GM12878 (cell line): ENCODE measurements at regions not wholly inside any gene's neighbourhood (a gene's known extent, or its start where the extent isn't known, plus 50 kb on each side); places are given as distances from the start of the nearest gene placed in this dataset.

Source experiments
- ATAC-seq: fragments of 200-7000 bp; cut with Tn5 transposase; 3 replicates; pipeline ENCODE4 v1.9.1; 2020; ENCODE audit warnings: mild to moderate bottlenecking, moderate library complexity
- BruUV-seq: library from RNA; stranded (reverse); fragments of 400-500 nt; replicated peaks from 2 replicates; lab custom pipeline; 2021; lab: Mats Ljungman, UMichigan
- CTCF ChIA-PET: fragments of 300-600 bp; sonication (Branson Sonifier 250); formaldehyde crosslinking; extraction: SDS; loops from one replicate; lab custom pipeline; 2021; ENCODE audit warnings: inconsistent platforms; lab: Yijun Ruan, JAX
- POLR2A ChIA-PET: fragments of 350-600 bp; formaldehyde crosslinking; extraction: SDS; loops from one replicate; lab custom pipeline; 2021; ENCODE audit warnings: inconsistent platforms; lab: Charles Lee
- RAD21 ChIA-PET: fragments of 300-600 bp; sonication (Branson Sonifier 250); formaldehyde crosslinking; loops from one replicate; lab custom pipeline; 2023; ENCODE audit warnings: antibody characterized with exemption; ENCODE audit not compliant: unreplicated experiment; lab: Charles Lee
- SMC1A ChIA-PET: fragments of 300-600 bp; sonication (Branson Sonifier 250); formaldehyde crosslinking; loops from one replicate; lab custom pipeline; 2023; ENCODE audit not compliant: unreplicated experiment, uncharacterized antibody; lab: Charles Lee
- DNase-seq: peaks from one replicate; pipeline ENCODE4 v3.0.0-alpha.2; 2011; ENCODE audit warnings: low read depth, low spot score
- FAIRE-seq: peaks from 3 replicates; lab custom pipeline; 2011; peaks lifted over from hg19 to GRCh38; lab: Jason Lieb, UNC
- H2AFZ ChIP-seq: 2 replicates; pipeline ENCODE4 v1.6.0; 2011; ENCODE audit warnings: low read depth, low read length, control low read depth; ENCODE audit not compliant: control insufficient read depth
- H3K27ac ChIP-seq: 2 replicates; pipeline ENCODE4 v1.5.1; 2011; ENCODE audit warnings: control low read depth; ENCODE audit not compliant: control insufficient read depth, insufficient read depth
- H3K27me3 ChIP-seq, 2 experiments: replicated peaks in 1 of 2; 2 replicates each; pipeline versions ENCODE4 v1.6.0 to v1.6.1; 2011; ENCODE audit warnings: low read length in 1 of 2; ENCODE audit not compliant: control insufficient read depth in 2 of 2, insufficient read depth in 2 of 2
- H3K36me3 ChIP-seq, 2 experiments: 2 replicates each; pipeline ENCODE4 v1.5.1; 2011; ENCODE audit warnings: low read length in 1 of 2; ENCODE audit not compliant: control insufficient read depth in 2 of 2, insufficient read depth in 2 of 2
- H3K4me1 ChIP-seq: 2 replicates; pipeline ENCODE4 v1.6.1; 2011; ENCODE audit warnings: mild to moderate bottlenecking, low read length, moderate library complexity, mixed read lengths; ENCODE audit not compliant: control insufficient read depth, insufficient read depth
- H3K4me2 ChIP-seq: 2 replicates; pipeline ENCODE4 v1.6.0; 2011; ENCODE audit warnings: control low read depth; ENCODE audit not compliant: control insufficient read depth, insufficient read depth
- H3K4me3 ChIP-seq: fragments of 200-600 bp; sonication (generic); 2 replicates; pipeline ENCODE4 v1.5.1; 2016
- H3K79me2 ChIP-seq: 2 replicates; pipeline ENCODE4 v1.6.0; 2011; ENCODE audit warnings: low read length; ENCODE audit not compliant: control insufficient read depth, insufficient read depth
- H3K9ac ChIP-seq: 2 replicates; pipeline ENCODE4 v1.8.0; 2011; ENCODE audit warnings: low read length, control low read depth, mixed read lengths; ENCODE audit not compliant: control insufficient read depth, insufficient read depth
- H3K9me3 ChIP-seq: replicated peaks from 3 replicates; pipeline ENCODE4 v1.5.1; 2011; ENCODE audit warnings: mild to moderate bottlenecking, low read length; ENCODE audit not compliant: control insufficient read depth, insufficient read depth
- H4K20me1 ChIP-seq: 2 replicates; pipeline ENCODE4 v1.6.0; 2011; ENCODE audit not compliant: control insufficient read depth, insufficient read depth
- BCLAF1 ChIP-seq: fragments of 450-650 bp; IDR thresholded peaks from 2 replicates; pipeline ENCODE4 v1.6.1; 2017; ENCODE audit warnings: antibody characterized with exemption, mild to moderate bottlenecking, moderate library complexity
- CEBPZ ChIP-seq: fragments of 150-350 bp; IDR thresholded peaks from 2 replicates; pipeline ENCODE4 v1.6.1; 2016; ENCODE audit warnings: low read depth, low read length
- MEF2A ChIP-seq: IDR thresholded peaks from 2 replicates; pipeline ENCODE4 v1.6.1; 2011; ENCODE audit warnings: low read depth, mild to moderate bottlenecking, low read length, moderate library complexity; ENCODE audit not compliant: insufficient read depth
- WGBS: methylation state at CpG from one replicate; pipeline ENCODE4 v1.1.6; 2016; ENCODE audit warnings: low lambda C conversion rate; ENCODE audit not compliant: insufficient replicate concordance, insufficient coverage; ENCODE audit errors: missing lambda C conversion rate; 5-methylcytosine and 5-hydroxymethylcytosine counted together
- in situ Hi-C: fragments of 300-500 bp; cut with MboI; formaldehyde crosslinking; loops from 9 replicates; pipeline ENCODE4 v1.14.3; 2018; ENCODE audit warnings: mixed read lengths
- intact Hi-C: fragments of 100-400 bp; cut with micrococcal nuclease; formaldehyde crosslinking; loops from one replicate; pipeline ENCODE4 v1.14.2; 2022; ENCODE audit not compliant: unreplicated experiment
- TF ChIP-seq, protein P1 (sequence below): IDR thresholded peaks from 2 replicates; pipeline ENCODE4 v1.6.1; 2012; ENCODE audit warnings: low read length, inconsistent platforms
- TF ChIP-seq, protein P2 (sequence below): IDR thresholded peaks from 2 replicates; pipeline ENCODE4 v1.6.1; 2011; ENCODE audit warnings: low read depth, low read length, improper control_type of control experiment, borderline replicate concordance

DNA sequence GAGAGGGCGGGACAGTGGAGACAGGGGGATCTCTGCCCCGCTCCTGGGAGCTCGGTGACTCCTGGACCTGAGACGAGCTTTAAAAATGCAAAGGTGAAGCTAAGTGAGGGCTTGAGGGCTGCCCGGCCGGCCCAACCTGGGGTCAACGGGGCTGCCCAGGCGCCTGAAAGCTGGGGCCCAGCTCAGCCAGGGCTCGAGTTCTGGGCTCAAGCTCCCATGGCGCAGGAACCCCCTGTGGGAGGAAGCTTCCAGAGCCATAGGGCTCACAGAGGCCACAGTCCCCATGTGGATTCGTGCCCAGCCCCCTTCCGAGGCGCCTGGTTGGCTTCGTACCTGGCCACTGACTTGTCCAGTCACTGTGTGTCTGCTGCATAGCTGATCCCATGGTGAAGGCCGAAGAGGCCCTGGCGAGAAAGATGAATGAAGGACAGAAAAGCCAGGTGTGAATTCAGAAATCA lies 75.8 kb upstream of the GSE1 start (continued):
- no peak for TF ChIP-seq BCLAF1
- TF ChIP-seq MEF2A = no peak

- SMC1A ChIA-PET = no interaction called here
- intact Hi-C loops (no loop called here), in situ Hi-C loops (no loop called here)
- RAD21 ChIA-PET = no interaction called here
- Histone ChIP-seq H4K20me1 (no peaks in the 10 kb centered on the region), H3K27ac (no peak overlapping the region), H3K27me3 (no peaks in the 10 kb centered on the region; a peak in 1 of 4 replicates), H3K9ac (no peak overlapping the region), H3K4me2 (no peak overlapping the region), H2AFZ (no peak overlapping the region), H3K79me2 (no peaks in the 10 kb centered on the region), H3K4me3 (no peak overlapping the region), H3K36me3 (no peaks in the 10 kb centered on the region), H3K4me1 (no peaks in the 10 kb centered on the region), H3K9me3 (peaks cover 3% of the 10 kb centered on the region; the same call in 1 of the 3 replicates)
- ATAC-seq (no peak), FAIRE-seq (no peak), DNase-seq (no peak)
- WGBS = 57% methylated on average over 17 of the region's 17 CpGs
- POLR2A ChIA-PET = no interaction called here
- CTCF ChIA-PET = no interaction called here
- BruUV-seq = no TSS peak
- TF ChIP-seq, protein P1, sequence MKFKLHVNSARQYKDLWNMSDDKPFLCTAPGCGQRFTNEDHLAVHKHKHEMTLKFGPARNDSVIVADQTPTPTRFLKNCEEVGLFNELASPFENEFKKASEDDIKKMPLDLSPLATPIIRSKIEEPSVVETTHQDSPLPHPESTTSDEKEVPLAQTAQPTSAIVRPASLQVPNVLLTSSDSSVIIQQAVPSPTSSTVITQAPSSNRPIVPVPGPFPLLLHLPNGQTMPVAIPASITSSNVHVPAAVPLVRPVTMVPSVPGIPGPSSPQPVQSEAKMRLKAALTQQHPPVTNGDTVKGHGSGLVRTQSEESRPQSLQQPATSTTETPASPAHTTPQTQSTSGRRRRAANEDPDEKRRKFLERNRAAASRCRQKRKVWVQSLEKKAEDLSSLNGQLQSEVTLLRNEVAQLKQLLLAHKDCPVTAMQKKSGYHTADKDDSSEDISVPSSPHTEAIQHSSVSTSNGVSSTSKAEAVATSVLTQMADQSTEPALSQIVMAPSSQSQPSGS = no peak
- TF ChIP-seq CEBPZ = no peak
- TF ChIP-seq, protein P2, sequence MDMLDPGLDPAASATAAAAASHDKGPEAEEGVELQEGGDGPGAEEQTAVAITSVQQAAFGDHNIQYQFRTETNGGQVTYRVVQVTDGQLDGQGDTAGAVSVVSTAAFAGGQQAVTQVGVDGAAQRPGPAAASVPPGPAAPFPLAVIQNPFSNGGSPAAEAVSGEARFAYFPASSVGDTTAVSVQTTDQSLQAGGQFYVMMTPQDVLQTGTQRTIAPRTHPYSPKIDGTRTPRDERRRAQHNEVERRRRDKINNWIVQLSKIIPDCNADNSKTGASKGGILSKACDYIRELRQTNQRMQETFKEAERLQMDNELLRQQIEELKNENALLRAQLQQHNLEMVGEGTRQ = no peak
These were observed 75.2 kb upstream of the GSE1 start for GRCh38 chr16:85537795-85538401.
